ENCODE measurements at regions not wholly inside any gene's neighbourhood (a gene's known extent, or its start where the extent isn't known, plus 50 kb on each side); places are given as distances from the start of the nearest gene placed in this dataset.

DNA sequence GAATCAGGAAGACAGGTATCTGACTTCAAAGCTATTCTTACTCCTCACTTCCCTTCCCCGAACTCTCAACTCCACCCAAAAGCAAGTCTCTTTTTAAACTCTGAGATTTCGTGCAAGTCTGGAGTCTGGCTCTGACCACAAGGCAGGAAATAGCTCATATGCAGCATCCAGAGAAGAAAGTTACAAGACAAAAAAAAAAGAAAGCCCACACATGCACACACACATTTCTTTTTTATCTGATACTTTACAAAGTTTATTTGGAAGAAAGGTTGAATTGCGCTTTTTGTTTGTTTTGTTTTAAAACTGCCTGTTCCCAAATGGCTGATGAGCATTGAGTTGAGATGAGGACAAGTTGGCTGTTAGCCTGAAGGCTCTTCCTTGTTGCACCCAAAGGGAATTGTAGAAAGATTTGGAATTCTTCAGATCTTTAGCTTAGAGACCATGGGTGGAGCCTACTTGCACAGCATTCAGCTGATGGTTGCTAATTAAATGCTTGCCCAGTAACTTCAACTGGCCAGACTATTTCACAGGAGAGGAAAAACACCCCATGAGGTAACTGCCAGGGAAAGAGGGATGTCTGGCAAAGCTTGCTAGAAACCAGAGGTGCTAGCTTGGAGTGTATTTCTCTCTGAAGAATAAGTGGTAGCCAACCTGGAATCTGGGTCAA, 490.3 kb downstream of the TTLL7 start:
- H3K4me3 ChIP-seq: no peak overlapping the region
- H3K27ac ChIP-seq: peak overlapping the region; percentile 59
- TF ChIP-seq EP300 (IDR thresholded peaks at IDR 0.05): no peak
- TF ChIP-seq, protein P1, sequence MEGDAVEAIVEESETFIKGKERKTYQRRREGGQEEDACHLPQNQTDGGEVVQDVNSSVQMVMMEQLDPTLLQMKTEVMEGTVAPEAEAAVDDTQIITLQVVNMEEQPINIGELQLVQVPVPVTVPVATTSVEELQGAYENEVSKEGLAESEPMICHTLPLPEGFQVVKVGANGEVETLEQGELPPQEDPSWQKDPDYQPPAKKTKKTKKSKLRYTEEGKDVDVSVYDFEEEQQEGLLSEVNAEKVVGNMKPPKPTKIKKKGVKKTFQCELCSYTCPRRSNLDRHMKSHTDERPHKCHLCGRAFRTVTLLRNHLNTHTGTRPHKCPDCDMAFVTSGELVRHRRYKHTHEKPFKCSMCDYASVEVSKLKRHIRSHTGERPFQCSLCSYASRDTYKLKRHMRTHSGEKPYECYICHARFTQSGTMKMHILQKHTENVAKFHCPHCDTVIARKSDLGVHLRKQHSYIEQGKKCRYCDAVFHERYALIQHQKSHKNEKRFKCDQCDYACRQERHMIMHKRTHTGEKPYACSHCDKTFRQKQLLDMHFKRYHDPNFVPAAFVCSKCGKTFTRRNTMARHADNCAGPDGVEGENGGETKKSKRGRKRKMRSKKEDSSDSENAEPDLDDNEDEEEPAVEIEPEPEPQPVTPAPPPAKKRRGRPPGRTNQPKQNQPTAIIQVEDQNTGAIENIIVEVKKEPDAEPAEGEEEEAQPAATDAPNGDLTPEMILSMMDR (IDR thresholded peaks at IDR 0.05): no peak
- TF ChIP-seq POLR2A (IDR thresholded peaks at IDR 0.05): no peak
- peak in 1 of 3 donors; percentile 16 for TF ChIP-seq POLR2AphosphoS5 (IDR thresholded peaks at IDR 0.05)
- no peaks in the 10 kb centered on the region for H3K36me3 ChIP-seq
- no peak for DNase-seq (ENCODE audit: low spot score in 2 of 2)
- peaks cover 18% of the 10 kb centered on the region for H3K4me1 ChIP-seq
- no peaks in the 10 kb centered on the region for H3K27me3 ChIP-seq
- H3K9me3 ChIP-seq: no peaks in the 10 kb centered on the region
- WGBS: 10% methylated on average over 3 of the region's 3 CpGs

DNA sequence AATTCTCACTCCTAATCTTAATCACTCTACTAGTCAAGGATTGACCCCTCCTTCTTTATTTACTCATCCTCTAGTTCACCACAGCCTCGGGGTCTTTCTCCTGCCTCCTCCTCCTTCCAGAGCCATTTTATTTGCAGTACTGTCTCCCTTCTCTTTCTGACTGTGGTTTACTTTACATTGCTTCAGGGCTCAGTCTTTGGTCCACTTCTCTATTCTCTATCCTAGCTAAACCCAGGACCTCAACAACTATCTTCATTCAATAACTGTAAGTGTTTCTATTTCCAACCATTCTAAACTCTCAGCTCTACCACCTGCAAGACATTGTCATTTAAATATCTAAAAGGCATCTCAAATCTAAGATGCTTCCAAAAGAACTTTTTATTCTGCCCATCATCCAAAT, 493.8 kb downstream of the TTLL7 start:
- WGBS: 79% methylated on average over 1 of the region's 1 CpG
- Histone ChIP-seq H3K36me3 (no peaks in the 10 kb centered on the region), H3K9me3 (no peaks in the 10 kb centered on the region), H3K27ac (no peak overlapping the region), H3K4me3 (no peak overlapping the region), H3K27me3 (no peaks in the 10 kb centered on the region), H3K4me1 (peaks cover 23% of the 10 kb centered on the region)
- TF ChIP-seq POLR2AphosphoS5 (IDR thresholded peaks at IDR 0.05): no peak
- TF ChIP-seq, protein P1 (IDR thresholded peaks at IDR 0.05): no peak
- no peak for TF ChIP-seq POLR2A (IDR thresholded peaks at IDR 0.05)
- TF ChIP-seq EP300 (IDR thresholded peaks at IDR 0.05): no peak
- no peak for DNase-seq (ENCODE audit: low spot score in 2 of 2)

DNA sequence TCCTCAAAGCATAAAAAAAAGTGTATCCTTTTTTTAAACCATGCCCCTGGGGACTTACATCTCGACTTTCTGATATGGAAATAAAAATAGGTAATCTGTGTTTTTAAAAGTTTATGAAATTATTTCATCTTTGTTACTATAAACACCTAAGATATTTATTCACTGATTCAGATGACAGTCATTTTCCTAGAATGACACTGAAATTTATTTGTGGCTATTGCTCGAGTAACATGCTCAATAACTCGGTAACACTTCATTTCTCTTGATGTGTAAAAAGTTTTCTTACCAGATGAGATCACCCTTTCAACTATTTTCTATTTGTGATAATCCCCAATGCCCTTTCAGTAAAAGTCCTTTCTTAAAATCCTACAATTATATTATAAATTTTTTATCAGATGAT, 495.8 kb downstream of the TTLL7 start:
- H3K4me1 ChIP-seq: peaks cover 8% of the 10 kb centered on the region
- no peak overlapping the region for H3K27ac ChIP-seq
- H3K4me3 ChIP-seq: no peak overlapping the region
- no peaks in the 10 kb centered on the region for H3K36me3 ChIP-seq
- WGBS: 65% methylated on average over 3 of the region's 3 CpGs
- H3K27me3 ChIP-seq: no peaks in the 10 kb centered on the region
- no peak for DNase-seq (ENCODE audit: low spot score in 2 of 2)
- TF ChIP-seq POLR2AphosphoS5 (IDR thresholded peaks at IDR 0.05) (no peak), EP300 (IDR thresholded peaks at IDR 0.05) (no peak), POLR2A (IDR thresholded peaks at IDR 0.05) (no peak)
- TF ChIP-seq, protein P1 (IDR thresholded peaks at IDR 0.05): no peak
- H3K9me3 ChIP-seq: no peaks in the 10 kb centered on the region

GRCh38 chr1:83500987-83501591, 497.8 kb downstream of the TTLL7 start:
- Histone ChIP-seq H3K36me3 (no peaks in the 10 kb centered on the region), H3K4me3 (no peak overlapping the region), H3K27me3 (no peaks in the 10 kb centered on the region), H3K4me1 (peaks cover 5% of the 10 kb centered on the region), H3K27ac (no peak overlapping the region), H3K9me3 (no peaks in the 10 kb centered on the region)
- 82% methylated on average over 1 of the region's 1 CpG for WGBS
- no peak for TF ChIP-seq EP300 (IDR thresholded peaks at IDR 0.05)
- TF ChIP-seq, protein P1 (IDR thresholded peaks at IDR 0.05): no peak
- no peak for TF ChIP-seq POLR2A (IDR thresholded peaks at IDR 0.05)
- TF ChIP-seq POLR2AphosphoS5 (IDR thresholded peaks at IDR 0.05): no peak
- DNase-seq (ENCODE audit: low spot score in 2 of 2): no peak

- Histone ChIP-seq H3K36me3 (no peaks in the 10 kb centered on the region), H3K4me1 (peaks cover 5% of the 10 kb centered on the region), H3K9me3 (no peaks in the 10 kb centered on the region), H3K27me3 (no peaks in the 10 kb centered on the region), H3K4me3 (no peak overlapping the region), H3K27ac (no peak overlapping the region)
- TF ChIP-seq, protein P1 (IDR thresholded peaks at IDR 0.05): no peak
- TF ChIP-seq POLR2A (IDR thresholded peaks at IDR 0.05) (no peak), POLR2AphosphoS5 (IDR thresholded peaks at IDR 0.05) (no peak), EP300 (IDR thresholded peaks at IDR 0.05) (no peak)
- DNase-seq (ENCODE audit: low spot score in 2 of 2): no peak
- WGBS: 89% methylated on average over 1 of the region's 1 CpG
Observed at GRCh38 chr1:83500531-83500930, 498.4 kb downstream of the TTLL7 start.

All from suprapubic skin (tissue), 4 donors.